HG03378 (cell line): ENCODE measurements at regions not wholly inside any gene's neighbourhood (a gene's known extent, or its start where the extent isn't known, plus 50 kb on each side); places are given as distances from the start of the nearest gene placed in this dataset.
"Not testable (repeated sequence)": the region's sequence is repeated elsewhere in the genome, so short reads cannot be mapped to it uniquely, and the experiment has no call there.

Source experiments
- ATAC-seq: cut with Tn5 transposase; IDR thresholded peaks from one replicate; pipeline ENCODE4 v1.9.1; 2021; ENCODE audit warnings: mild to moderate bottlenecking, moderate library complexity; ENCODE audit not compliant: unreplicated experiment

GRCh38 chr7:46774515-46774914, 807.4 kb downstream of the TNS3 start:
- no peak for ATAC-seq

GRCh38 chr7:46772776-46773175, 809.1 kb downstream of the TNS3 start:
- no peak for ATAC-seq

GRCh38 chr7:46767071-46767470, 814.8 kb downstream of the TNS3 start:
- ATAC-seq, result no peak

GRCh38 chr7:46764100-46764936, 817.6 kb downstream of the TNS3 start:
- ATAC-seq, result peak; percentile 72

GRCh38 chr7:46763344-46763743, 818.6 kb downstream of the TNS3 start:
- no peak for ATAC-seq

GRCh38 chr7:46759711-46760480, 822.0 kb downstream of the TNS3 start:
- no peak for ATAC-seq

- no peak for ATAC-seq
Measured at GRCh38 chr7:46756996-46757395, 824.9 kb downstream of the TNS3 start.

GRCh38 chr7:46756256-46756655, 825.7 kb downstream of the TNS3 start:
- ATAC-seq, result no peak

GRCh38 chr7:46755120-46756034, 826.5 kb downstream of the TNS3 start:
- no peak for ATAC-seq

- no peak for ATAC-seq
Measured at GRCh38 chr7:46754140-46754720, 827.7 kb downstream of the TNS3 start.

- no peak for ATAC-seq
Measured at GRCh38 chr7:46753662-46754061, 828.2 kb downstream of the TNS3 start.

- no peak for ATAC-seq
Measured at GRCh38 chr7:46752881-46753366, 829.0 kb downstream of the TNS3 start.

- not testable (repeated sequence) for ATAC-seq
Measured at GRCh38 chr7:46751927-46752723, 829.8 kb downstream of the TNS3 start.

GRCh38 chr7:46751471-46751870, 830.4 kb upstream of the IGFBP3 start:
- ATAC-seq, result no peak

- ATAC-seq, result no peak
Measured at GRCh38 chr7:46750321-46750865, 829.3 kb upstream of the IGFBP3 start.

GRCh38 chr7:46747869-46748576, 827.0 kb upstream of the IGFBP3 start:
- ATAC-seq, result no peak

- ATAC-seq, result no peak
Measured at GRCh38 chr7:46746695-46747687, 825.9 kb upstream of the IGFBP3 start.

GRCh38 chr7:46745707-46746090, 824.6 kb upstream of the IGFBP3 start:
- no peak for ATAC-seq
